Superior temporal gyrus (tissue), 1 donor: ENCODE measurements at regions not wholly inside any gene's neighbourhood (a gene's known extent, or its start where the extent isn't known, plus 50 kb on each side); places are given as distances from the start of the nearest gene placed in this dataset.
"Not testable (repeated sequence)": the region's sequence is repeated elsewhere in the genome, so short reads cannot be mapped to it uniquely, and the experiment has no call there.

ENCODE experiments used
- DNase-seq: peaks from one replicate; pipeline ENCODE4 v3.0.0-alpha.2; 2016; ENCODE audit errors: extremely low spot score

DNA sequence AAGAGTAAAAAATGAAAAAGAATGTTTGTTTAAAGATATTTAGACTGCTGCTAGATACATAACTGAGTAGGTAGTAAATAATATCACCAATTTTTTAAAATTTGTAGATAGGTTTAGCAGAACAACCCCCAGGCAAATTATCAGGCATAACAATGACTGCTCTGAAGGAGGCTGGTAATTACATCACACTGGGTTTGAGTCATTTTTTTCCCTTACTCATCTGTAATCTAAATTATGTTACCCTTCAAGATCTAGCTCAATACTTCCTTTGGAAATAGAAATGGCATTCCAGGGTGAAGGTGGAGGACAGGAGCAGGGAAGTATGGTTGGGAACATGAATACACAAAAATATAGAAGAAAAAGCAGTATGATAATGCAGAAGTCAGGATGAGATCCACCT lies 431.6 kb upstream of the MAOA start:
- no peak for DNase-seq

- DNase-seq = no peak
Measured at GRCh38 chrX:43225626-43226328, 430.3 kb upstream of the MAOA start.

DNA sequence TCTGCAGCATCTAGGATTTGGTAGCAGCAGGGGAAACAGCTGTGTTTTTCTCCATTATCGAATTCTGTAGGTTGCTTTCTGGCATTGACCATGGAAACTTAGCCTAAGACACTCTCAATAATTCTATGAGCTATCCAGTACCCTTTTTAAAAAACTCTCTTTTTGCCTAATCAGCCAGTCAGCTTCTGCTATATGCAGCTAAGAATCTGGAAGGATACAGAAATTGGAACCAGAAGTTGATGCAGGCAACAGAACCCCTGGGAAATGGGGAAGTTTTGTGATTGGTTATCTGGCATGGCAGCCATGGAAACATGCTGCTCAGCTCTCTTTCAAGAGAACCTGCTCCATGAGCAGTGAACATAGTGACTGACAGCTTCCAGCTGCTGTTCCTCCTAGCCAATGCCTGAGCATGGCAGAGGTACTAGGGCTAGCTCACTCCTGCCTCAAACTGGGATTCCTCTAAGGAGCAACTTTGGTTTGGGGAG lies 417.6 kb upstream of the MAOA start:
- peak; percentile 5 for DNase-seq

- DNase-seq = no peak
Measured at GRCh38 chrX:43239356-43239755, 416.7 kb upstream of the MAOA start.

DNA sequence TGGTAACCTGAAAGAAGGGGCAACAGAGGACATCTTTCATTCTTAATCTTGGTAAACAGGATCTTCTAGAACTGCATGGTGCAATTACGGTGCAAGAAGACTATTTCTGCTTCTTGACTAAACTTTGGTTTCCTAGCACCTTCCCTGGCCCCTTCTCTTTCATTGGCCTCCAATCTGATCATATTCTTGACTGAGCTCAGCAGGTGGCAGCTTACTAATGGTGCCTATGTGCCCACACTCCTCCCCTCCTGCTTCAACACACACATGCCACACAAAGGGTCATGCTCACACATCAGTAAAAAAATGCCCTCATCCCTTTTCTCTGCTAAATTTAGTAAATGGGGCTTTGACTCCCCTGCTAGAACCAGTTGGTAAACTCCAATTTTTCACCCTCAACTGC lies 400.5 kb upstream of the MAOA start:
- no peak for DNase-seq

DNA sequence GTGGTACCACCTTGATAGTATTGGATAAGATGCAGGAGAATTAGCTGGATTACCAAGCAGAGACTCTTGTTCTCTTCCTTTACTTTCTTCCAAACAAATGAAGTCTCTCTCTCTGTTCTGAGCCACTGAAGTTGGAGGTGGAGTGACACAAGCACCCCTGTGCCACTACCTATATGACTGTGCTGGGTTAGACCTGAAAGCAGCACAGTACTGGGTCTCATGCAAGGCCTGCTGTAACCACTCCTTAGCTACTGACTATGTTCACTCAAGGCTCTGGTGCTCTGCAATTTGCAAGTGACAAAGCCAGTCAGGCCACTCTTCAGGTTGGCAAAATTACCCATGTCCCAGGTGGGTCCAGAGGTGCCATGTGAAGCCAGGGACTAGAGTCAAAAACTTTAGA lies 389.6 kb upstream of the MAOA start:
- DNase-seq = no peak

DNA sequence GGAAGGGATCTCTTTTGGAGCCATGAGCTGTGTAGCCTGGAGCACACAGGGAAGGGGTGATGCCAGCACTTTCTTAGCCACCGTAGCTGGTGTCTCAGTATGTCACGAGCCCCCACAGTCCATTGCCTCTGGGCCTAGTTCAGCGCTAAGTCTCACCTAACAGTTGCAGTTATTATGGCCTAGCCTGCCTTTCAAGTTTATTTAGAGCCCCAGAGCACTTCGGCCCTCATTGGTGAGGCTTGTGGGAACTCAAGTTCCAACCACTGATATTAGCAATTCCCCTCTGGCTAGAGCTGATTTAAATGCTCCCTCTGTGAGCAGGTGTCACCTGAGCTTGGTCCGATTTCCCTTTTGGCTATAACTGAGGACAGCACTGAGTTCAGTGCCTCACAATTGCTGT lies 388.4 kb upstream of the MAOA start:
- no peak for DNase-seq

DNA sequence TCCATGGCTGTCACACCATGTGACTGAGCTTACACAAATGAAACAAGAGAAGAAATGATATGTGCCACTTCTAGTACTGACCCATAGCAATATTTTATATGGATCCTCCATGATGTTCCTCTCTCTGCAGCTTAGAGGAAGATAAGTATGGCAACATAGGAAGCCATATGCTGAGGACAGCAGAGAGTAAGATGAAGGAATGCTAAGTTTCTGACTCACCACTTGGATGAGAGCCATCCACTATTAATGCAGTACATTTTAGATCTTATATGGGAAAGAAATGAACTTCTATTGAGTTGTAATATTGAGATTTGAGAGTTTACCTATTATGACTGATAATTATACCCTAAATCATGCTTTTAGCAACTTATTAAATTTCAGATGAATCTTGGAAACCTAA lies 386.9 kb upstream of the MAOA start:
- DNase-seq = peak; percentile 6

GRCh38 chrX:43277879-43278278 lies 378.2 kb upstream of the MAOA start:
- DNase-seq = no peak

DNA sequence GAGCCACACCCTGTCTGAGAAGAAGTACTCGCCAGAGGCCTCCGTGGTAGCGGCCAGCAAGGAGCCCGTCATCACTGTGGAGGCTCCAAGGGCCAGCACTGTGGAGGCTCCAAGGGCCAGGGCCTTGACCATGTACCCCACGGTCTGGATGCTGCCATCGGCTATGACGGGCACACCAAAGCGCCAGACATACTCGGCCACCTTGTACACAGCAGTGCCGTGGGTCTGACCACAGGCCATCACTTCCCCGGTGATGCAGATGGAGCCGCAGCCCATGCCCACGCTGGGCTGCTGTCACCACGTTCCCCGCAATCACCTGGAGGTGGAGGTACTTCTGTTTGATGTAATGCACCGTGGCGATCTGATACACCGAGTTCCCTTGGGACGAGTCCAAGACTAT lies 377.7 kb upstream of the MAOA start:
- no peak for DNase-seq

GRCh38 chrX:43279341-43279808 lies 376.7 kb upstream of the MAOA start:
- no peak for DNase-seq

DNA sequence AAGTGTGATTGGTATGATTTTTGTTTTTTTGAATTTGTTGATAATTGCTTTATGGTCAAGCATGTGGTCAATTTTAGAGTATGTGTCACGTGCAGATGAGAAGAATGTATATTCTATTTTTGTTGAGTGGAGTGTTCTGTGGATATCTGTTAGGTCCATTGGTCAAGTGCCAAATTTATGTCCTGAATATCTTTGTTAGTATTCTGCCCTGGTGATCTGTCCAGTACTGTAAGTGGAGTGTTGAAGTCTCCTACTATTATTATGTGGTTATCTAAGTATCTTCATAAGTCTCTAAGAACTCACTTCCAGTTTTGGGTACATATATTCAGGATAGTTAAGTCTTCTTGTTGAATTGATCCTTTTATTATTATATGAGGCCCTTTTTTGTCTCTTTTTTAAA lies 372.9 kb upstream of the MAOA start:
- DNase-seq = no peak

- DNase-seq = not testable (repeated sequence)
Measured at GRCh38 chrX:43311625-43312024, 344.5 kb upstream of the MAOA start.

DNA sequence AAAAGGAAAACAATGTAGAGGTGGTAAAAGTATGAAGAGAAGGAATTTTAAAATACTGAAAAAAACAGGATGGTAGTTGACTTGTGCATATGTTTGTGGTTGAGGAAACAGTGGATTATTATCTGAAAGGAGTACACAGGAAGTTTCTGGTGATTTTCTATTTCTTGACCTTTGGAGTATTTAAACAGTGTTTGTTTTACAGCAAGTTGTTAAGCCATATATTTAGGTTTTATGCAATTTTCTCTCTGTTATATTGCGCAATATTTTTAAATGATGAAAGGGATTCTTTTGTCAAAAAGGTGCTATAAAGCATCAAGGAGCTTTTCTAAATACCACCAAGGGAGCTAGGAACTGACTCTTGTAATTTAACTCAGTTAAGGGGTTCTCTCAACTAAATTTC lies 343.1 kb upstream of the MAOA start:
- no peak for DNase-seq

DNA sequence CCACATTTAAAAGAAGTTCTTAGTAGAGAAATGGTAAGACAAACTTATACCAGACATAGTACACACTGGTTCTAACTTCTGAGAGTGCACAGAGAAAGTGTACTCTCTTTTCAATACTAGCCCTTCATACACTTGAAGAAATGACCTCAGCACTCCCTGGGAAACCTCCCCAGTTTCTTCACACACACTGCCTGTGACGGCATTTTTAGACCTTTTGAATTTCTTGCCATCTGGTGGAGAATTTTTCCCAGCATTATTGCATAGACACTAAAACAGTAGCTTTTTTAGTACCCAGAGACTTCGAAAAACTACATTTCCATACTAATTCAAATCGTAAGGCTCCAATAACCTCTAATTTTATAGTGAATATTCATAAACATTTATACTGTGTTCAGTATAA lies 341.6 kb upstream of the MAOA start:
- no peak for DNase-seq

- DNase-seq = no peak
Measured at GRCh38 chrX:43315622-43316021, 340.5 kb upstream of the MAOA start.

- no peak for DNase-seq
Measured at GRCh38 chrX:43316146-43316545, 340.0 kb upstream of the MAOA start.

DNA sequence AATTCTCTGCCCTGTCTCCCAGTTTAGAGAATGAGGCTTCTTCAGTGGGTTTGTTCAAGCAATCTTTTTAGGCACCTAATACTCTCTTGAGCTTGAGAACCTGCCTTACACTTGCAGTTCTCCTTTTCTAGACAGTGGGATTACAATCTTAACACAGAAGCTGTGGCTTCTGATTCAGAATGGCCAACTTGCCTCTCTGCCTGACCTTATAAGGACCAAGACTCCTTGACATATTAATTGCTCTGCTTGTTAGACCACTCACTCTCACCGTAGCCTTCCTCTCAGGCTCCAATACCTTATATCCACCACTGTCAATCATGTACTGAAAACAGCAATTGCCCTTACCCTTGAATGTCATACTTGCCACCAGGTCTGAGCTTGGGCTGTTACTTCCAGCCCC lies 338.7 kb upstream of the MAOA start:
- DNase-seq = no peak

- no peak for DNase-seq
Measured at GRCh38 chrX:43328358-43328946, 327.6 kb upstream of the MAOA start.

DNA sequence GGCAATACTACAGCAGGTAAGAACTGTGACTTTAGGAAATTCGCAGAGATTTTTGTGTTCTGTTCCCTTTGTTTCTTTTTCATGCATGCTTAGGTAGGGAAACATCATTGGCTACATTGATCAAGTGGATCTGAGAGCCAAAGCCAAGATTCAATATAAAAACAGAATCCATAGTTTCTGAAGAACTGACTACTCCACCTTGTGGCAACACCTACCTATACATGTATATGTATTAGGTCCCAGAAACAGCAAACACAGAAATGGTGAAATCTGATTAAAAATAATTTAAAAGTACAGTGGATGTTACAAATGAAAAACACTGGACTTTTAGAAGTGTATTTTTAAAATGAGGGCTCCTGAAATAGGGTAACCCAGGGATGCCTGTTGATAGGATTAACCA lies 322.6 kb upstream of the MAOA start:
- no peak for DNase-seq

GRCh38 chrX:43345166-43345565 lies 310.9 kb upstream of the MAOA start:
- no peak for DNase-seq

GRCh38 chrX:43349363-43349762 lies 306.7 kb upstream of the MAOA start:
- DNase-seq = no peak

GRCh38 chrX:43350935-43351334 lies 305.2 kb upstream of the MAOA start:
- DNase-seq = no peak

DNA sequence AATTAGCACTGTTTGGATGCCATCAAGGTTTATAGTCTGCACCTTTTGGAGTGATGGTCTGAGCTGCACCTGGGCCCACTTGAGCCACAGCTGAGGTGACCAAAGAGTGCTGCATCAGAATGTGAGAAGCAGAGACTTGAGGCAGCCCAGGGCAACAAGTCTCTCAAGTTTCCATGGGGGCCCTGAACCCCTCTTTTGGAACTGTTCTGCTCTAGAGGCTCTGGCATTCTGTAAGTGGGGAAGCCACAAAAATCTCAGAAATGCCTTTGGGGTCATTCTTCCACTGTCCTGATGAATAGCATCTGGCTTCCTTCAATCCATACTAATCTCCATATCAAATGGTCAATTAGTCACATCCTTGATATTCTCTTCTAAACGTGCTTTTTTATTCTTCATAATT lies 298.4 kb upstream of the MAOA start:
- no peak for DNase-seq
